ENCODE measurements at regions not wholly inside any gene's neighbourhood (a gene's known extent, or its start where the extent isn't known, plus 50 kb on each side); places are given as distances from the start of the nearest gene placed in this dataset.

DNA sequence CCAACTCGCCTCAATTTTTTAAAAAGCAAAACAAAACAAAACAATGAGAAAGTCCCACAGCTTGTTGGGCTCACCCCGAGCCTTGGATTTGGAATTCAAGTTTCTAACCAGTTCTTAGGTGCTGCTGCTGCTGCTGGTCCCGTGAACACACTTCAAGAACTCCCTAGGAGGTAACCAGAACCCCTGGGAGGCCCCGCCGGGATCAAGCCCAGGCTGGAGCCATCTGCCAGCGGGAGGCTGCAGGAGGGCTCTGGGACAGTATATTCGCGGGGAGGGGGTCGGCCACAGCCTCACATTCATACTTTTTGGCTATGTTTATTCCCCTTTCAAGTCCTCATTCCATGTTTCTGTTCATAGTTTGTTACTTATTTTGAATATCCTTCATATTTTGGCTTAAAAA is 223.4 kb downstream of the TFCP2L1 start:
- DNase-seq, result no peak
- Histone ChIP-seq H3K27ac (ENCODE audit: low read length) (no peak overlapping the region), H4K20me1 (ENCODE audit: low read length) (no peaks in the 10 kb centered on the region), H3K4me3 (ENCODE audit: low read length) (no peak overlapping the region), H3K9me2 (replicated peaks; ENCODE audit: low read length) (no peaks in the 10 kb centered on the region), H3K79me2 (ENCODE audit: low read length) (no peaks in the 10 kb centered on the region), H2AFZ (ENCODE audit: low read length) (no peak overlapping the region), H3K27me3 (ENCODE audit: low read length) (no peaks in the 10 kb centered on the region), H3K4me1 (ENCODE audit: insufficient read depth, low read length) (no peaks in the 10 kb centered on the region), H3F3A (ENCODE audit: low read length, unreplicated experiment) (no peaks in the 10 kb centered on the region), H3K4me2 (ENCODE audit: low read length) (no peak overlapping the region), H3K9me3 (ENCODE audit: low read length) (no peaks in the 10 kb centered on the region), H3K36me3 (ENCODE audit: low read depth, low read length) (no peaks in the 10 kb centered on the region), H3K9ac (ENCODE audit: low read length) (no peak overlapping the region)
- intact Hi-C loops (cut with micrococcal nuclease), result no loop called here
- no peak for TF ChIP-seq EZH2 (IDR thresholded peaks at IDR 0.05; ENCODE audit: low read length, unreplicated experiment)
- TF ChIP-seq, protein P1, sequence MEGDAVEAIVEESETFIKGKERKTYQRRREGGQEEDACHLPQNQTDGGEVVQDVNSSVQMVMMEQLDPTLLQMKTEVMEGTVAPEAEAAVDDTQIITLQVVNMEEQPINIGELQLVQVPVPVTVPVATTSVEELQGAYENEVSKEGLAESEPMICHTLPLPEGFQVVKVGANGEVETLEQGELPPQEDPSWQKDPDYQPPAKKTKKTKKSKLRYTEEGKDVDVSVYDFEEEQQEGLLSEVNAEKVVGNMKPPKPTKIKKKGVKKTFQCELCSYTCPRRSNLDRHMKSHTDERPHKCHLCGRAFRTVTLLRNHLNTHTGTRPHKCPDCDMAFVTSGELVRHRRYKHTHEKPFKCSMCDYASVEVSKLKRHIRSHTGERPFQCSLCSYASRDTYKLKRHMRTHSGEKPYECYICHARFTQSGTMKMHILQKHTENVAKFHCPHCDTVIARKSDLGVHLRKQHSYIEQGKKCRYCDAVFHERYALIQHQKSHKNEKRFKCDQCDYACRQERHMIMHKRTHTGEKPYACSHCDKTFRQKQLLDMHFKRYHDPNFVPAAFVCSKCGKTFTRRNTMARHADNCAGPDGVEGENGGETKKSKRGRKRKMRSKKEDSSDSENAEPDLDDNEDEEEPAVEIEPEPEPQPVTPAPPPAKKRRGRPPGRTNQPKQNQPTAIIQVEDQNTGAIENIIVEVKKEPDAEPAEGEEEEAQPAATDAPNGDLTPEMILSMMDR (conservative IDR thresholded peaks at IDR 0.05; ENCODE audit: low read depth, low read length), result no peak
- no peak for TF ChIP-seq EZH2phosphoT487 (IDR thresholded peaks at IDR 0.05; ENCODE audit: borderline replicate concordance, low read length)
- ChIA-PET CTCF (no interaction called here), POLR2A (ENCODE audit: unreplicated experiment) (no interaction called here)
- no TSS peak for BruUV-seq (replicated peaks)
- no peak for ATAC-seq

DNA sequence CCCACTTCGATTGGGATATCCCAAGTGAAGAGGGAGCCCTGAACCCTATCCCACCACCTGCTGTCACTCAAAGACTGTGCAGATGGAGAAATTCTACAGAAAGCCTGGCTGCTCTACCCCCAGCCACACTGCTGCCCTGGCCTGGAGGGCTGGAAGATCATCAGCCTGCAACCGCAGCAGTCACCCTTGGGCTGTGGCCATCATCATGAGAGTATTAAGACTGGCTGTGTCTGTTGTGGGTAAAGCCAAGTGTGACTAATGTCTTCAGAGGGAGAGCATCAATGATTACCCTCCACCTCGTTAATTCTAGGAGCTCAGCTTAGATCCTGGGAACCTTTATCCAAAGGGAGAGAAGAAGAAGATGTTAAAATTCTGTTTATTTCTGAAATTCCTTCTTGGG is 221.5 kb downstream of the TFCP2L1 start:
- Histone ChIP-seq H3K4me2 (ENCODE audit: low read length) (no peak overlapping the region), H3F3A (ENCODE audit: low read length, unreplicated experiment) (no peaks in the 10 kb centered on the region), H3K36me3 (ENCODE audit: low read depth, low read length) (no peaks in the 10 kb centered on the region), H3K4me3 (ENCODE audit: low read length) (no peak overlapping the region), H3K9ac (ENCODE audit: low read length) (no peak overlapping the region), H3K27me3 (ENCODE audit: low read length) (no peaks in the 10 kb centered on the region), H3K9me3 (ENCODE audit: low read length) (no peaks in the 10 kb centered on the region), H3K9me2 (replicated peaks; ENCODE audit: low read length) (no peaks in the 10 kb centered on the region), H3K4me1 (ENCODE audit: insufficient read depth, low read length) (no peaks in the 10 kb centered on the region), H3K27ac (ENCODE audit: low read length) (no peak overlapping the region), H3K79me2 (ENCODE audit: low read length) (no peaks in the 10 kb centered on the region), H2AFZ (ENCODE audit: low read length) (no peak overlapping the region), H4K20me1 (ENCODE audit: low read length) (no peaks in the 10 kb centered on the region)
- ChIA-PET POLR2A (ENCODE audit: unreplicated experiment) (no interaction called here), CTCF (no interaction called here)
- TF ChIP-seq EZH2 (IDR thresholded peaks at IDR 0.05; ENCODE audit: low read length, unreplicated experiment) (no peak), EZH2phosphoT487 (IDR thresholded peaks at IDR 0.05; ENCODE audit: borderline replicate concordance, low read length) (no peak)
- TF ChIP-seq, protein P1 (conservative IDR thresholded peaks at IDR 0.05; ENCODE audit: low read depth, low read length), result no peak
- intact Hi-C loops (cut with micrococcal nuclease), result no loop called here
- no TSS peak for BruUV-seq (replicated peaks)
- DNase-seq, result no peak
- no peak for ATAC-seq

DNA sequence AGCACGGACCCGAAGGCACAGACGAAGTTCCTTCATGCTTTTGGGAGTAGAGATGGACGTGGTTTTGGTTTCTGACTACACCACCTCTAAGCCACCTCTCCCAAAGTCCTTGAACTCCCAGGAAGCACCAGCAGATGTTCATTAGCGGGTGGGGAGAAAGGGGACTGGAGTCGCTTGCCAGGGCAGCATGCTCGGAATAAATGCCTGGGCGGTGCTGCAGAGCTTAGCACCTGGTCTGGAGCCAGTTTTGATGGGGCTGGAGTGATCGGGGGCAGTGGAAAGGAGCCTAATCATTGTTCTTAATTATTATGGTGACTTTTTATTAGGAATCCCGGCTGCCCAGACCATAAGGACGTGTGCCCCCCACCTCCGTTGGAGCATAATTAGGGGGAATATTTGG is 220.8 kb downstream of the TFCP2L1 start:
- BruUV-seq (replicated peaks), result no TSS peak
- Histone ChIP-seq H3K9me2 (replicated peaks; ENCODE audit: low read length) (no peaks in the 10 kb centered on the region), H4K20me1 (ENCODE audit: low read length) (no peaks in the 10 kb centered on the region), H3K4me3 (ENCODE audit: low read length) (no peak overlapping the region), H3K79me2 (ENCODE audit: low read length) (no peaks in the 10 kb centered on the region), H3K9me3 (ENCODE audit: low read length) (no peaks in the 10 kb centered on the region), H3F3A (ENCODE audit: low read length, unreplicated experiment) (no peaks in the 10 kb centered on the region), H3K4me2 (ENCODE audit: low read length) (no peak overlapping the region), H3K4me1 (ENCODE audit: insufficient read depth, low read length) (no peaks in the 10 kb centered on the region), H3K9ac (ENCODE audit: low read length) (no peak overlapping the region), H3K36me3 (ENCODE audit: low read depth, low read length) (no peaks in the 10 kb centered on the region), H3K27me3 (ENCODE audit: low read length) (no peaks in the 10 kb centered on the region), H2AFZ (ENCODE audit: low read length) (no peak overlapping the region), H3K27ac (ENCODE audit: low read length) (no peak overlapping the region)
- intact Hi-C loops (cut with micrococcal nuclease), result no loop called here
- ChIA-PET POLR2A (ENCODE audit: unreplicated experiment) (no interaction called here), CTCF (interaction anchor here (0.5 kb wide), 1 partner anchor 109 kb away, joined by 6 read pairs; no protein-coding TSS in a partner anchor)
- DNase-seq (no peak), ATAC-seq (no peak)
- TF ChIP-seq, protein P1 (conservative IDR thresholded peaks at IDR 0.05; ENCODE audit: low read depth, low read length), result no peak
- no peak for TF ChIP-seq EZH2phosphoT487 (IDR thresholded peaks at IDR 0.05; ENCODE audit: borderline replicate concordance, low read length)
- TF ChIP-seq EZH2 (IDR thresholded peaks at IDR 0.05; ENCODE audit: low read length, unreplicated experiment), result no peak

Measured in PC-3 (cell line).